ENCODE measurements at regions not wholly inside any gene's neighbourhood (a gene's known extent, or its start where the extent isn't known, plus 50 kb on each side); places are given as distances from the start of the nearest gene placed in this dataset.

DNA sequence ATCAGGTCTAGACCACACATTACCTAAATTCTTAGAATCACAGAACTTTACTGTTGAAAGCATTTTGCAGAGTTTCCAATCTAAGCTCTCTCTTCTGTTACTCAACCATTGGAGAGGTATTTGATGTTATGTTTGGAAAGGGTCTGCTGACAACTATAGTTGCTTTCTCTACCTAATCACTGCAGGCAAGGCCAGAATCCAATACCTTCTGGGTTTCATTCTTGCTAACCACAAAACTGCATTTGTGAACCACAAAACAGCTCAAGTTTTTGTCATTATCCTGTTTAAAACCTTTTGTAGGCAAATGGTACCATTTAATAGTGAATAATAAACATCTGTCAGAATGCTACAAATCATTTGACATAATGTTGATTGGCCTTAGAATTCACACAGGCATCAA lies 380.1 kb downstream of the GASK1B start:
- Mint-ChIP-seq H3K36me3 (ENCODE audit: low read depth) (no peaks in the 10 kb centered on the region), H3K4me1 (no peaks in the 10 kb centered on the region), H3K27me3 (ENCODE audit: low read depth) (no peaks in the 10 kb centered on the region), H3K4me3 (no peak overlapping the region), H3K27ac (ENCODE audit: unreplicated experiment) (no peak overlapping the region), H3K9me3 (no peaks in the 10 kb centered on the region)
- TF ChIP-seq, protein P1, sequence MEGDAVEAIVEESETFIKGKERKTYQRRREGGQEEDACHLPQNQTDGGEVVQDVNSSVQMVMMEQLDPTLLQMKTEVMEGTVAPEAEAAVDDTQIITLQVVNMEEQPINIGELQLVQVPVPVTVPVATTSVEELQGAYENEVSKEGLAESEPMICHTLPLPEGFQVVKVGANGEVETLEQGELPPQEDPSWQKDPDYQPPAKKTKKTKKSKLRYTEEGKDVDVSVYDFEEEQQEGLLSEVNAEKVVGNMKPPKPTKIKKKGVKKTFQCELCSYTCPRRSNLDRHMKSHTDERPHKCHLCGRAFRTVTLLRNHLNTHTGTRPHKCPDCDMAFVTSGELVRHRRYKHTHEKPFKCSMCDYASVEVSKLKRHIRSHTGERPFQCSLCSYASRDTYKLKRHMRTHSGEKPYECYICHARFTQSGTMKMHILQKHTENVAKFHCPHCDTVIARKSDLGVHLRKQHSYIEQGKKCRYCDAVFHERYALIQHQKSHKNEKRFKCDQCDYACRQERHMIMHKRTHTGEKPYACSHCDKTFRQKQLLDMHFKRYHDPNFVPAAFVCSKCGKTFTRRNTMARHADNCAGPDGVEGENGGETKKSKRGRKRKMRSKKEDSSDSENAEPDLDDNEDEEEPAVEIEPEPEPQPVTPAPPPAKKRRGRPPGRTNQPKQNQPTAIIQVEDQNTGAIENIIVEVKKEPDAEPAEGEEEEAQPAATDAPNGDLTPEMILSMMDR (conservative IDR thresholded peaks at IDR 0.05) = no peak
- no peak for DNase-seq (ENCODE audit: low read depth, low spot score)

DNA sequence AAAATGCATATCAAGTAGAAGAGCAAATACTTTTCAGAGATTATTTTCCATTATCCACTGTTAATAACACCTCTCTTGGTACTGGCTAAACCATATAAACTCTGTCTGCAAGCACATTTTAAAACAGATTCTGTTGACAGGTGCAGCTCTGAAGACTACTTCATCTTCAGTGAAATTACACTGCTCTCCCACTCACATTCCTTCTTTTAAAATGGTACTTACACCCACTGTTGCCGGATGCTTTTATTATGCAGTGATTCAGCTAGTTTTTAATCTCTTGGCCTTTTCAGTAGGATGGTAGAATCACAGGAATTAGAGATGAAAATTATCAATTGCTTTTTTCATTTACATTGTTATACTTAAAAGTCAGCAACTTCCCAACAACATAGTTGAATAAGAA lies 381.6 kb downstream of the GASK1B start:
- Mint-ChIP-seq H3K36me3 (ENCODE audit: low read depth) (no peaks in the 10 kb centered on the region), H3K27ac (ENCODE audit: unreplicated experiment) (no peak overlapping the region), H3K4me1 (no peaks in the 10 kb centered on the region), H3K27me3 (ENCODE audit: low read depth) (no peaks in the 10 kb centered on the region), H3K9me3 (no peaks in the 10 kb centered on the region), H3K4me3 (no peak overlapping the region)
- DNase-seq (ENCODE audit: low read depth, low spot score) = no peak
- TF ChIP-seq, protein P1 (conservative IDR thresholded peaks at IDR 0.05) = no peak

- Mint-ChIP-seq H3K27ac (ENCODE audit: unreplicated experiment) (no peak overlapping the region), H3K9me3 (no peaks in the 10 kb centered on the region), H3K4me1 (no peaks in the 10 kb centered on the region), H3K36me3 (ENCODE audit: low read depth) (no peaks in the 10 kb centered on the region), H3K27me3 (ENCODE audit: low read depth) (no peaks in the 10 kb centered on the region), H3K4me3 (no peak overlapping the region)
- no peak for DNase-seq (ENCODE audit: low read depth, low spot score)
- TF ChIP-seq, protein P1 (conservative IDR thresholded peaks at IDR 0.05) = no peak
Observed at GRCh38 chr4:157787618-157788017, 385.2 kb downstream of the GASK1B start.

GRCh38 chr4:157781361-157781760 lies 391.5 kb downstream of the GASK1B start:
- H3K9me3 Mint-ChIP-seq = no peaks in the 10 kb centered on the region
- H3K4me1 Mint-ChIP-seq = no peaks in the 10 kb centered on the region
- TF ChIP-seq, protein P1 (conservative IDR thresholded peaks at IDR 0.05) = no peak
- H3K4me3 Mint-ChIP-seq = no peak overlapping the region
- no peaks in the 10 kb centered on the region for H3K36me3 Mint-ChIP-seq (ENCODE audit: low read depth)
- no peaks in the 10 kb centered on the region for H3K27me3 Mint-ChIP-seq (ENCODE audit: low read depth)
- no peak overlapping the region for H3K27ac Mint-ChIP-seq (ENCODE audit: unreplicated experiment)
- no peak for DNase-seq (ENCODE audit: low read depth, low spot score)

DNA sequence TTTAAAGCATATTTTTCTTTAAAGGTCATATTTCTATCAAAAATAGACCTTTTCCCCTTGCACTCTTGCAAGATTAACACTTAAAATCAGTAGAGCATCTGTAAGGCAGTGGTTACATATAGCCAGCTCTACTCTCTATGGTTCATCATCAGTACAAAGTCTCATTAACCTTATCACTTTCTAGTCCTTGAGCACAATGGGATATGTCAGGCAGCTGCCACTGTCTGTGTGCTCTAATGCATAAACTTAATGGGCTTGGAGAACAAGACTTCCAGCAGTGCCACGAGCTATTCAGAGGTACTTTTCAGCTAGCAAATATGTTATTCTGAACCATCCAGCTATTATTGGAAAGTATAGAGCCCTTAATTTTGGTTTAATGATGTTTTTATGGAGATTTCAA lies 393.7 kb downstream of the GASK1B start:
- no peaks in the 10 kb centered on the region for H3K9me3 Mint-ChIP-seq
- TF ChIP-seq, protein P1 (conservative IDR thresholded peaks at IDR 0.05) = no peak
- no peaks in the 10 kb centered on the region for H3K4me1 Mint-ChIP-seq
- H3K27me3 Mint-ChIP-seq (ENCODE audit: low read depth) = no peaks in the 10 kb centered on the region
- no peak overlapping the region for H3K4me3 Mint-ChIP-seq
- no peak overlapping the region for H3K27ac Mint-ChIP-seq (ENCODE audit: unreplicated experiment)
- no peaks in the 10 kb centered on the region for H3K36me3 Mint-ChIP-seq (ENCODE audit: low read depth)
- DNase-seq (ENCODE audit: low read depth, low spot score) = no peak
